B cell (primary cell): ENCODE measurements at regions not wholly inside any gene's neighbourhood (a gene's known extent, or its start where the extent isn't known, plus 50 kb on each side); places are given as distances from the start of the nearest gene placed in this dataset.

Experiments
- ATAC-seq: fragments of 200-7000 bp; cut with Tn5 transposase; one replicate; pipeline ENCODE4 v1.10.0; 2021; ENCODE audit warnings: low read depth, mild to moderate bottlenecking, moderate number of reproducible peaks, moderate library complexity
- CTCF ChIA-PET: fragments of 350-600 bp; sonication (Branson Sonifier 250); formaldehyde crosslinking; loops from one replicate; lab custom pipeline; 2021; ENCODE audit warnings: antibody characterized with exemption, inconsistent platforms; lab: Charles Lee
- POLR2A ChIA-PET: fragments of 350-600 bp; sonication (Branson Sonifier 250); formaldehyde crosslinking; loops from one replicate; lab custom pipeline; 2021; ENCODE audit warnings: antibody characterized with exemption; lab: Charles Lee
- DNase-seq: peaks from one replicate; pipeline ENCODE4 v3.0.0; 2013
- H2AFZ ChIP-seq: 2 replicates; pipeline ENCODE4 v1.6.1; 2012; ENCODE audit warnings: mild to moderate bottlenecking, low read depth, low read length; ENCODE audit not compliant: insufficient read depth, poor library complexity, severe bottlenecking
- H3K27ac ChIP-seq, 2 donors: 1 replicate in 1 of 2; 2 replicates in 1 of 2; pipeline ENCODE4 v1.5.1; 2012 to 2013; ENCODE audit warnings: low read length in 2 of 2, mild to moderate bottlenecking in 2 of 2, moderate library complexity in 1 of 2
- H3K27me3 ChIP-seq, 4 experiments: fragments of 200-600 bp in 1 of 4; sonication (generic) in 1 of 4; replicated peaks in 1 of 4; 1 replicate in 2 of 4; 2 replicates in 2 of 4; pipeline versions ENCODE4 v1.6.1 to v1.7.0; 2013 to 2016; ENCODE audit warnings: low read length in 3 of 4, mild to moderate bottlenecking in 2 of 4, mixed read lengths in 1 of 4, moderate library complexity in 1 of 4; ENCODE audit not compliant: insufficient read depth in 4 of 4, control insufficient read depth in 3 of 4; ENCODE audit errors: control extremely low read depth in 1 of 4
- H3K36me3 ChIP-seq, 2 experiments: replicated peaks in 1 of 2; 1 replicate in 1 of 2; 2 replicates in 1 of 2; pipeline versions ENCODE4 v1.6.1 to v1.7.1; 2013; ENCODE audit warnings: low read length in 1 of 2; ENCODE audit not compliant: insufficient read depth in 2 of 2, control insufficient read depth in 1 of 2; ENCODE audit errors: control extremely low read depth in 1 of 2, extremely low read depth in 1 of 2
- H3K4me1 ChIP-seq, 2 donors: fragments of 200-600 bp in 1 of 2; sonication (generic) in 1 of 2; 1 replicate in 1 of 2; 2 replicates in 1 of 2; pipeline versions ENCODE4 v1.5.1 to v1.6.1; 2013 to 2017; ENCODE audit warnings: low read length in 2 of 2; ENCODE audit not compliant: control insufficient read depth in 2 of 2, insufficient read depth in 2 of 2
- H3K4me2 ChIP-seq: replicated peaks from 2 replicates; pipeline ENCODE3; 2012; ENCODE audit warnings: mild to moderate bottlenecking, low read depth, low read length; ENCODE audit not compliant: poor library complexity, severe bottlenecking
- H3K4me3 ChIP-seq, 5 experiments: fragments of 200-600 bp in 1 of 5; sonication (generic) in 1 of 5; 1 replicate in 3 of 5; 2 replicates in 2 of 5; pipeline versions ENCODE4 v1.5.1 to v1.7.0; 2011 to 2016; ENCODE audit warnings: low read length in 4 of 5, mild to moderate bottlenecking in 4 of 5, low read depth in 2 of 5, control low read depth in 1 of 5, moderate library complexity in 1 of 5; ENCODE audit not compliant: insufficient read depth in 1 of 5; ENCODE audit errors: control extremely low read depth in 1 of 5, extremely low read depth in 1 of 5
- H3K79me2 ChIP-seq: fragments of 200-600 bp; sonication (generic); one replicate; pipeline ENCODE4 v1.6.0; 2016; ENCODE audit warnings: low read length; ENCODE audit not compliant: control insufficient read depth, insufficient read depth
- H3K9ac ChIP-seq: fragments of 200-600 bp; sonication (generic); 2 replicates; pipeline ENCODE4 v1.6.1; 2017; ENCODE audit warnings: mild to moderate bottlenecking, low read length, moderate library complexity
- H3K9me3 ChIP-seq, 3 donors: one replicate each; pipeline versions ENCODE4 v1.6.1 to v1.7.1; 2013; ENCODE audit warnings: low read length in 2 of 3; ENCODE audit not compliant: control insufficient read depth in 2 of 3, insufficient read depth in 1 of 3; ENCODE audit errors: control extremely low read depth in 1 of 3
- H4K20me1 ChIP-seq: 2 replicates; pipeline ENCODE4 v1.6.0; 2012; ENCODE audit warnings: mild to moderate bottlenecking, low read length; ENCODE audit not compliant: insufficient read depth, control insufficient read depth, poor library complexity, severe bottlenecking
- H3K27ac Mint-ChIP-seq: one replicate; pipeline ENCODE4 v1.8.0; 2021; ENCODE audit warnings: mixed read lengths
- H3K27me3 Mint-ChIP-seq: one replicate; pipeline ENCODE4 v1.8.0; 2021; ENCODE audit warnings: mixed read lengths
- H3K4me1 Mint-ChIP-seq: one replicate; pipeline ENCODE4 v1.8.0; 2021; ENCODE audit warnings: mixed read lengths
- H3K4me3 Mint-ChIP-seq: one replicate; pipeline ENCODE4 v1.8.0; 2021; ENCODE audit warnings: mixed read lengths
- H3K9me3 Mint-ChIP-seq: one replicate; pipeline ENCODE4 v1.8.0; 2022; ENCODE audit warnings: mixed read lengths; ENCODE audit not compliant: insufficient read depth
- EZH2 ChIP-seq: IDR thresholded peaks from 2 replicates; pipeline ENCODE4 v1.6.1; 2012; ENCODE audit warnings: borderline replicate concordance, low read depth, mild to moderate bottlenecking, moderate library complexity, low read length; ENCODE audit not compliant: insufficient read depth, poor library complexity, severe bottlenecking
- WGBS: methylation state at CpG from one replicate; pipeline ENCODE4 v1.1.5; 2013; ENCODE audit warnings: missing lambda C conversion rate; ENCODE audit not compliant: insufficient coverage; 5-methylcytosine and 5-hydroxymethylcytosine counted together
- intact Hi-C: fragments of 100-400 bp; cut with micrococcal nuclease; formaldehyde crosslinking; loops from one replicate; pipeline ENCODE4 v1.10.0; 2022
- TF ChIP-seq, protein P1 (sequence below): fragments of 200-600 bp; IDR thresholded peaks from one replicate; pipeline ENCODE4 v1.8.0; 2022; ENCODE audit warnings: antibody characterized with exemption, mild to moderate bottlenecking

DNA sequence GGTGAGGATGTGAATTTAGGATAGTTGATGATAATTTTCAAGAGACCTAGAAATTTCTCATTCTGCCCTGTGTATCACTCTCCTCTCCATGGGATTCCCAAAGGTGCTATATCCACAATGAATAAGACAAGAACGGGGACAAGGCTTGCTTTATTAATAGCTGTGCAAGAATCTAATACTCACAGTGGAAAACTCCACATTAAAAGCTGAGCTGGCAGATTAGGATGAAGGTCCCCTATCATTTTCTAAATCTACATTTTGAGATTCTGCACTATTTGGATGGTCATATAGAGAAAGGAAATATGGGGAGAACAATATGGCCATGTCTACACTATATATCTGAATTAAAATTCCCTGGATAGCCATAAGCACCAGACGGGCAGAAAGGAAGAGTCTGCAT, 411.0 kb upstream of the TGFBR2 start:
- no peak overlapping the region for H3K27ac ChIP-seq
- Mint-ChIP-seq H3K9me3 (no peaks in the 10 kb centered on the region), H3K27me3 (no peaks in the 10 kb centered on the region), H3K27ac (no peak overlapping the region), H3K4me1 (peaks cover 20% of the 10 kb centered on the region), H3K4me3 (no peak overlapping the region)
- H3K36me3 ChIP-seq: no peaks in the 10 kb centered on the region
- H3K4me1 ChIP-seq: peaks cover 0 to 8% of the 10 kb centered on the region in 2 donors
- H4K20me1 ChIP-seq: no peaks in the 10 kb centered on the region
- H3K4me3 ChIP-seq: no peak overlapping the region
- no peak overlapping the region for H2AFZ ChIP-seq
- intact Hi-C loops: loop anchor here (10.0 kb wide), 1 partner anchor 409 kb away; the partner anchor contains the start of gene TGFBR2
- no peaks in the 10 kb centered on the region for H3K27me3 ChIP-seq
- no peaks in the 10 kb centered on the region for H3K9me3 ChIP-seq
- H3K9ac ChIP-seq: no peak overlapping the region
- no peak for TF ChIP-seq EZH2
- TF ChIP-seq, protein P1, sequence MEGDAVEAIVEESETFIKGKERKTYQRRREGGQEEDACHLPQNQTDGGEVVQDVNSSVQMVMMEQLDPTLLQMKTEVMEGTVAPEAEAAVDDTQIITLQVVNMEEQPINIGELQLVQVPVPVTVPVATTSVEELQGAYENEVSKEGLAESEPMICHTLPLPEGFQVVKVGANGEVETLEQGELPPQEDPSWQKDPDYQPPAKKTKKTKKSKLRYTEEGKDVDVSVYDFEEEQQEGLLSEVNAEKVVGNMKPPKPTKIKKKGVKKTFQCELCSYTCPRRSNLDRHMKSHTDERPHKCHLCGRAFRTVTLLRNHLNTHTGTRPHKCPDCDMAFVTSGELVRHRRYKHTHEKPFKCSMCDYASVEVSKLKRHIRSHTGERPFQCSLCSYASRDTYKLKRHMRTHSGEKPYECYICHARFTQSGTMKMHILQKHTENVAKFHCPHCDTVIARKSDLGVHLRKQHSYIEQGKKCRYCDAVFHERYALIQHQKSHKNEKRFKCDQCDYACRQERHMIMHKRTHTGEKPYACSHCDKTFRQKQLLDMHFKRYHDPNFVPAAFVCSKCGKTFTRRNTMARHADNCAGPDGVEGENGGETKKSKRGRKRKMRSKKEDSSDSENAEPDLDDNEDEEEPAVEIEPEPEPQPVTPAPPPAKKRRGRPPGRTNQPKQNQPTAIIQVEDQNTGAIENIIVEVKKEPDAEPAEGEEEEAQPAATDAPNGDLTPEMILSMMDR: no peak
- no peak overlapping the region for H3K4me2 ChIP-seq
- no peak for DNase-seq
- no CpG with 5 or more reads among the region's 2 CpGs for WGBS
- ChIA-PET CTCF (interaction anchor here (0.7 to 5.4 kb wide), 4 partner anchors 10 to 500 kb away, joined by 3 to 113 read pairs (median 45); no protein-coding TSS in a partner anchor), POLR2A (no interaction called here)
- no peak for ATAC-seq
- no peaks in the 10 kb centered on the region for H3K79me2 ChIP-seq

DNA sequence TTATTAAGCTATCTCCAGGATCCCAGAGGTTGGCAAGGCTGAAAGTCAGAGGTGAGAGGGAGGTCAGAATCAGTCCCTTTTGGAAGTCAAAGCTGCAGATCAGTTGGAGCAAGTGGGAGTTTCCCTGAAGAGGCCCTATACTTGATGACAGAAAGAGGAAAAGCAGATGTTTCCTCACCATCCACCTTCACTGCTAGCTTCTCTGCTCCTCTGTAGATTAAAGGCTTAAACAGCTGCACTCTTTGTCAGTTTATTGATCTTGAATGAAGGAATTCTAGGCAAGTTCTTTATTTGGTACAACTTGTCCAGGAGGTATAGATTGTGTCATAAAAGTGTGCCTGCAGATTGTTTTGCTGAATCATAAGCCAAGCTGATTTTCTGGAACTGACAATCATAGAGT, 408.2 kb upstream of the TGFBR2 start:
- ChIA-PET CTCF (interaction anchor here (0.6 to 5.4 kb wide), 48 partner anchors 8 to 555 kb away, joined by 3 to 113 read pairs (median 4); partner anchors contain the start of gene TGFBR2), POLR2A (no interaction called here)
- Histone ChIP-seq H3K9ac (no peak overlapping the region), H4K20me1 (no peaks in the 10 kb centered on the region), H3K4me3 (no peak overlapping the region), H3K9me3 (no peaks in the 10 kb centered on the region), H3K79me2 (no peaks in the 10 kb centered on the region), H3K36me3 (no peaks in the 10 kb centered on the region), H2AFZ (no peak overlapping the region), H3K4me1 (peaks cover 0 to 8% of the 10 kb centered on the region in 2 donors), H3K4me2 (no peak overlapping the region), H3K27ac (no peak overlapping the region), H3K27me3 (no peaks in the 10 kb centered on the region)
- Mint-ChIP-seq H3K9me3 (no peaks in the 10 kb centered on the region), H3K27me3 (no peaks in the 10 kb centered on the region), H3K27ac (no peak overlapping the region), H3K4me3 (no peak overlapping the region), H3K4me1 (peaks cover 20% of the 10 kb centered on the region)
- ATAC-seq: no peak
- TF ChIP-seq, protein P1: no peak
- no peak for TF ChIP-seq EZH2
- intact Hi-C loops: loop anchor here (2.0 to 10.0 kb wide), 2 partner anchors 185 to 407 kb away; partner anchors contain the start of gene TGFBR2
- DNase-seq: no peak
